22Rv1 (cell line): ENCODE measurements at regions not wholly inside any gene's neighbourhood (a gene's known extent, or its start where the extent isn't known, plus 50 kb on each side); places are given as distances from the start of the nearest gene placed in this dataset.

Experiments used
- ZFX ChIP-seq: fragments of 450-650 bp; IDR thresholded peaks from 2 replicates; pipeline ENCODE4 v1.6.1; 2017; ENCODE audit warnings: antibody characterized with exemption, borderline replicate concordance
- TF ChIP-seq, protein P1 (sequence below): fragments of 450-650 bp; IDR thresholded peaks from 2 replicates; pipeline ENCODE4 v1.5.1; 2017; ENCODE audit warnings: mild to moderate bottlenecking

DNA sequence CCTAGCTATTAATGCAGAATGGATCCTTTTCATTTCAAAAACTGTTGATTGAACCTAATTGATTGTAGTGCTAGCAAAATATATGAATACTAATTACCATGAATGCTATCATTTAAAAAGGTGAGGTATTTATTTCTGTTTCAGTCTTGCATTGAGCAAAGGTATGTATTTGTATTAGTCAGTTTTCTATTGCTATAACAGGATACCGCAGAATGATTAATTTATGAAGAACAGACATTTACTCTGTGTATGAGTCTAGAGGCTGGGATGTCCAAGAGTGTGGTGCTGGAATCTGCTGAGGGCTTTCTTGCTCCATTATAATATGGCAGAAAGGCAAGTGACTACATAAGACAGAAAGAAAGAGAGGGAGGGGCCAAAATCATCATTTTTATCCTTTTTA lies 199.2 kb downstream of the KIF20B start:
- TF ChIP-seq, protein P1, sequence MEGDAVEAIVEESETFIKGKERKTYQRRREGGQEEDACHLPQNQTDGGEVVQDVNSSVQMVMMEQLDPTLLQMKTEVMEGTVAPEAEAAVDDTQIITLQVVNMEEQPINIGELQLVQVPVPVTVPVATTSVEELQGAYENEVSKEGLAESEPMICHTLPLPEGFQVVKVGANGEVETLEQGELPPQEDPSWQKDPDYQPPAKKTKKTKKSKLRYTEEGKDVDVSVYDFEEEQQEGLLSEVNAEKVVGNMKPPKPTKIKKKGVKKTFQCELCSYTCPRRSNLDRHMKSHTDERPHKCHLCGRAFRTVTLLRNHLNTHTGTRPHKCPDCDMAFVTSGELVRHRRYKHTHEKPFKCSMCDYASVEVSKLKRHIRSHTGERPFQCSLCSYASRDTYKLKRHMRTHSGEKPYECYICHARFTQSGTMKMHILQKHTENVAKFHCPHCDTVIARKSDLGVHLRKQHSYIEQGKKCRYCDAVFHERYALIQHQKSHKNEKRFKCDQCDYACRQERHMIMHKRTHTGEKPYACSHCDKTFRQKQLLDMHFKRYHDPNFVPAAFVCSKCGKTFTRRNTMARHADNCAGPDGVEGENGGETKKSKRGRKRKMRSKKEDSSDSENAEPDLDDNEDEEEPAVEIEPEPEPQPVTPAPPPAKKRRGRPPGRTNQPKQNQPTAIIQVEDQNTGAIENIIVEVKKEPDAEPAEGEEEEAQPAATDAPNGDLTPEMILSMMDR = no peak
- TF ChIP-seq ZFX = no peak
